OCI-LY1 (cell line): ENCODE measurements at regions not wholly inside any gene's neighbourhood (a gene's known extent, or its start where the extent isn't known, plus 50 kb on each side); places are given as distances from the start of the nearest gene placed in this dataset.

Experiments
- EZH2 ChIP-seq: fragments of 200-600 bp; sonication (generic), shearing (Covaris generic); IDR thresholded peaks from 2 replicates; pipeline ENCODE4 v1.8.0; 2017; ENCODE audit warnings: borderline replicate concordance, mixed run types, mild to moderate bottlenecking, antibody characterized with exemption, low read length, moderate library complexity, mixed read lengths
- TF ChIP-seq, protein P1 (sequence below): fragments of 200-600 bp; sonication (generic), shearing (Covaris generic); IDR thresholded peaks from 2 replicates; pipeline ENCODE4 v1.5.1; 2017; ENCODE audit warnings: mild to moderate bottlenecking, antibody characterized with exemption, low read length, moderate library complexity, mixed read lengths

GRCh38 chr3:153392363-153392762 lies 230.3 kb downstream of the RAP2B start:
- TF ChIP-seq, protein P1, sequence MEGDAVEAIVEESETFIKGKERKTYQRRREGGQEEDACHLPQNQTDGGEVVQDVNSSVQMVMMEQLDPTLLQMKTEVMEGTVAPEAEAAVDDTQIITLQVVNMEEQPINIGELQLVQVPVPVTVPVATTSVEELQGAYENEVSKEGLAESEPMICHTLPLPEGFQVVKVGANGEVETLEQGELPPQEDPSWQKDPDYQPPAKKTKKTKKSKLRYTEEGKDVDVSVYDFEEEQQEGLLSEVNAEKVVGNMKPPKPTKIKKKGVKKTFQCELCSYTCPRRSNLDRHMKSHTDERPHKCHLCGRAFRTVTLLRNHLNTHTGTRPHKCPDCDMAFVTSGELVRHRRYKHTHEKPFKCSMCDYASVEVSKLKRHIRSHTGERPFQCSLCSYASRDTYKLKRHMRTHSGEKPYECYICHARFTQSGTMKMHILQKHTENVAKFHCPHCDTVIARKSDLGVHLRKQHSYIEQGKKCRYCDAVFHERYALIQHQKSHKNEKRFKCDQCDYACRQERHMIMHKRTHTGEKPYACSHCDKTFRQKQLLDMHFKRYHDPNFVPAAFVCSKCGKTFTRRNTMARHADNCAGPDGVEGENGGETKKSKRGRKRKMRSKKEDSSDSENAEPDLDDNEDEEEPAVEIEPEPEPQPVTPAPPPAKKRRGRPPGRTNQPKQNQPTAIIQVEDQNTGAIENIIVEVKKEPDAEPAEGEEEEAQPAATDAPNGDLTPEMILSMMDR: no peak
- no peak for TF ChIP-seq EZH2
